Endothelial cell of umbilical vein (primary cell): ENCODE measurements at regions not wholly inside any gene's neighbourhood (a gene's known extent, or its start where the extent isn't known, plus 50 kb on each side); places are given as distances from the start of the nearest gene placed in this dataset.

Experiments
- BruUV-seq: library from RNA; stranded (reverse); fragments of 400-500 nt; replicated peaks from 2 replicates; lab custom pipeline; 2021; lab: Mats Ljungman, UMichigan
- CTCF ChIA-PET: fragments of 300-600, 350-600 bp; sonication (Branson Sonifier 250); formaldehyde crosslinking; loops from one replicate; lab custom pipeline; 2021; ENCODE audit warnings: antibody characterized with exemption, inconsistent platforms; lab: Charles Lee
- POLR2A ChIA-PET: fragments of 300-600, 350-600 bp; sonication (Branson Sonifier 250); formaldehyde crosslinking; loops from one replicate; lab custom pipeline; 2021; ENCODE audit warnings: antibody characterized with exemption, inconsistent platforms; lab: Charles Lee
- DNase-seq: peaks from one replicate; pipeline ENCODE4 v3.0.0-alpha.2; 2011; ENCODE audit warnings: low read depth, low spot score
- FAIRE-seq: peaks from 2 replicates; lab custom pipeline; 2011; peaks lifted over from hg19 to GRCh38; lab: Jason Lieb, UNC
- H2AFZ ChIP-seq: 2 replicates; pipeline ENCODE4 v1.6.0; 2012; ENCODE audit warnings: low read depth, low read length, control low read depth, inconsistent platforms
- H3K27ac ChIP-seq: 2 replicates; pipeline ENCODE4 v1.5.1; 2011; ENCODE audit warnings: low read depth, mild to moderate bottlenecking, control low read depth, low read length, moderate library complexity; ENCODE audit not compliant: insufficient read depth
- H3K27me3 ChIP-seq, 2 experiments: 2 replicates each; pipeline versions ENCODE4 v1.6.0 to v1.6.1; 2011; ENCODE audit warnings: low read length in 2 of 2, mixed read lengths in 1 of 2; ENCODE audit not compliant: control insufficient read depth in 2 of 2, insufficient read depth in 2 of 2
- H3K36me3 ChIP-seq, 2 experiments: 2 replicates in 1 of 2; 3 replicates in 1 of 2; pipeline ENCODE4 v1.5.1; 2011; ENCODE audit warnings: low read length in 2 of 2, mild to moderate bottlenecking in 1 of 2, moderate library complexity in 1 of 2; ENCODE audit not compliant: control insufficient read depth in 2 of 2, insufficient read depth in 2 of 2; ENCODE audit errors: extremely low read depth in 1 of 2
- H3K4me1 ChIP-seq: 3 replicates; pipeline ENCODE4 v1.5.1; 2011; ENCODE audit warnings: mild to moderate bottlenecking, low read length; ENCODE audit not compliant: control insufficient read depth, insufficient read depth; ENCODE audit errors: extremely low read depth
- H3K4me2 ChIP-seq: 2 replicates; pipeline ENCODE4 v1.6.1; 2011; ENCODE audit warnings: low read length, control low read depth, mixed read lengths; ENCODE audit not compliant: insufficient read depth
- H3K4me3 ChIP-seq, 3 experiments: fragments of 200-600 bp in 1 of 3; sonication (generic), shearing (Covaris generic) in 1 of 3; replicated peaks in 1 of 3; 2 replicates each; pipeline ENCODE4 v1.5.1; 2011 to 2016; ENCODE audit warnings: control low read depth in 3 of 3, low read length in 3 of 3, mild to moderate bottlenecking in 2 of 3, inconsistent platforms in 1 of 3, low read depth in 1 of 3, moderate library complexity in 1 of 3; ENCODE audit not compliant: insufficient read depth in 1 of 3
- H3K79me2 ChIP-seq: 2 replicates; pipeline ENCODE4 v1.6.0; 2012; ENCODE audit warnings: low read length, inconsistent platforms; ENCODE audit not compliant: control insufficient read depth, insufficient read depth
- H3K9ac ChIP-seq: replicated peaks from 2 replicates; pipeline ENCODE3; 2011; ENCODE audit warnings: low read length, control low read depth; ENCODE audit not compliant: insufficient read depth; ENCODE audit errors: extremely low read depth
- H3K9me1 ChIP-seq: replicated peaks from 3 replicates; pipeline ENCODE4 v1.6.0; 2011; ENCODE audit warnings: mild to moderate bottlenecking, low read length; ENCODE audit not compliant: control insufficient read depth, insufficient read depth; ENCODE audit errors: extremely low read depth
- H3K9me3 ChIP-seq: replicated peaks from 2 replicates; pipeline ENCODE4 v1.5.1; 2012; ENCODE audit warnings: low read length, inconsistent platforms; ENCODE audit not compliant: control insufficient read depth, insufficient read depth
- H4K20me1 ChIP-seq: replicated peaks from 2 replicates; pipeline ENCODE3; 2011; ENCODE audit warnings: mild to moderate bottlenecking, low read length; ENCODE audit not compliant: control insufficient read depth, insufficient read depth; ENCODE audit errors: extremely low read depth
- CTCF ChIP-seq, 2 donors: IDR thresholded peaks; 1 replicate in 1 of 2; 2 replicates in 1 of 2; pipeline ENCODE4 v1.5.1; 2011; ENCODE audit warnings: low read length in 2 of 2, mild to moderate bottlenecking in 2 of 2, moderate library complexity in 2 of 2, control low read depth in 1 of 2, inconsistent platforms in 1 of 2, low read depth in 1 of 2; ENCODE audit not compliant: insufficient read depth in 1 of 2; ENCODE audit errors: extremely low read depth in 1 of 2
- EZH2 ChIP-seq: IDR thresholded peaks from 2 replicates; pipeline ENCODE4 v1.6.1; 2012; ENCODE audit warnings: borderline replicate concordance, low read depth, mild to moderate bottlenecking, moderate library complexity, low read length, inconsistent platforms; ENCODE audit not compliant: severe bottlenecking
- FOS ChIP-seq: IDR thresholded peaks from 2 replicates; pipeline ENCODE4 v1.6.1; 2011; ENCODE audit warnings: mild to moderate bottlenecking, low read length, moderate library complexity, borderline replicate concordance; ENCODE audit not compliant: insufficient read depth
- GATA2 ChIP-seq: IDR thresholded peaks from 2 replicates; pipeline ENCODE4 v1.7.0; 2011; ENCODE audit warnings: low read depth, mild to moderate bottlenecking, moderate library complexity, mixed read lengths, low read length; ENCODE audit not compliant: insufficient read length, insufficient read depth
- JUN ChIP-seq: IDR thresholded peaks from 2 replicates; pipeline ENCODE4 v1.6.1; 2011; ENCODE audit warnings: borderline replicate concordance, low read depth; ENCODE audit not compliant: insufficient read length, insufficient read depth
- MAX ChIP-seq: IDR thresholded peaks from 2 replicates; pipeline ENCODE4 v1.6.1; 2011; ENCODE audit not compliant: insufficient read depth, insufficient read length
- MYC ChIP-seq: IDR thresholded peaks from one replicate; pipeline ENCODE4 v1.6.1; 2011; ENCODE audit warnings: mild to moderate bottlenecking, low read depth, low read length
- POLR2A ChIP-seq: IDR thresholded peaks from 2 replicates; pipeline ENCODE4 v1.6.1; 2012; ENCODE audit warnings: low read depth, mild to moderate bottlenecking, control low read depth, low read length
- POLR2AphosphoS5 ChIP-seq: IDR thresholded peaks from 2 replicates; pipeline ENCODE4 v1.6.1; 2012; ENCODE audit warnings: low read depth, mild to moderate bottlenecking, control low read depth, low read length, moderate library complexity; ENCODE audit not compliant: insufficient read depth
- dilution Hi-C: fragments of 300-500 bp; cut with MboI; formaldehyde crosslinking; loops from one replicate; pipeline ENCODE4 v1.15.0; 2019; ENCODE audit warnings: low sequenced_read_pairs; ENCODE audit not compliant: extremely low pct_ligation_motif_present
- intact Hi-C: fragments of 100-400 bp; cut with micrococcal nuclease; formaldehyde crosslinking; loops from one replicate; pipeline ENCODE4 v1.10.0; 2022

- no peak for DNase-seq
- TF ChIP-seq POLR2AphosphoS5 (no peak), MYC (no peak), EZH2 (no peak), CTCF (IDR thresholded peaks at IDR 0.05; ENCODE audit: extremely low read depth in 1 of 2, insufficient read depth in 1 of 2, low read depth in 1 of 2, low read length in 2 of 2) (no peak), POLR2A (no peak), GATA2 (no peak), FOS (no peak), MAX (no peak), JUN (no peak)
- no peak overlapping the region for H3K27ac ChIP-seq
- POLR2A ChIA-PET: no interaction called here
- H3K36me3 ChIP-seq: no peaks in the 10 kb centered on the region
- H3K9me1 ChIP-seq: no peaks in the 10 kb centered on the region
- H3K4me1 ChIP-seq: no peaks in the 10 kb centered on the region
- BruUV-seq: no TSS peak
- H3K4me3 ChIP-seq: no peak overlapping the region
- no peaks in the 10 kb centered on the region for H3K27me3 ChIP-seq
- intact Hi-C loops (no loop called here), dilution Hi-C loops (no loop called here)
- no peak for FAIRE-seq
- H2AFZ ChIP-seq: no peak overlapping the region
- H3K9me3 ChIP-seq: no peaks in the 10 kb centered on the region
- no peak overlapping the region for H3K4me2 ChIP-seq
- no peak overlapping the region for H3K9ac ChIP-seq
- CTCF ChIA-PET: no interaction called here
- H3K79me2 ChIP-seq: no peaks in the 10 kb centered on the region
- H4K20me1 ChIP-seq: no peaks in the 10 kb centered on the region
Measured at GRCh38 chr10:86591436-86591835, 62.9 kb upstream of the OPN4 start.
